Endothelial cell (in vitro differentiated cells): ENCODE measurements at regions not wholly inside any gene's neighbourhood (a gene's known extent, or its start where the extent isn't known, plus 50 kb on each side); places are given as distances from the start of the nearest gene placed in this dataset.
"Not testable (repeated sequence)": the region's sequence is repeated elsewhere in the genome, so short reads cannot be mapped to it uniquely, and the experiment has no call there.

Source experiments
- DNase-seq: peaks from one replicate; pipeline ENCODE4 v3.0.0; 2021; ENCODE audit warnings: low spot score
- H3K27ac Mint-ChIP-seq: one replicate; pipeline ENCODE4 v1.8.0; 2021; ENCODE audit warnings: mixed read lengths, inconsistent platforms; ENCODE audit not compliant: unreplicated experiment
- H3K27me3 Mint-ChIP-seq: one replicate; pipeline ENCODE4 v1.8.0; 2021; ENCODE audit warnings: mild to moderate bottlenecking, moderate library complexity, mixed read lengths, inconsistent platforms; ENCODE audit not compliant: unreplicated experiment
- H3K36me3 Mint-ChIP-seq: one replicate; pipeline ENCODE4 v1.8.0; 2021; ENCODE audit warnings: mild to moderate bottlenecking, low read depth, mixed read lengths, inconsistent platforms; ENCODE audit not compliant: unreplicated experiment
- H3K4me1 Mint-ChIP-seq: one replicate; pipeline ENCODE4 v1.8.0; 2021; ENCODE audit warnings: mild to moderate bottlenecking, mixed read lengths, inconsistent platforms; ENCODE audit not compliant: unreplicated experiment
- H3K4me3 Mint-ChIP-seq: one replicate; pipeline ENCODE4 v1.8.0; 2021; ENCODE audit warnings: mild to moderate bottlenecking, mixed read lengths, inconsistent platforms; ENCODE audit not compliant: unreplicated experiment
- H3K9me3 Mint-ChIP-seq: one replicate; pipeline ENCODE4 v1.8.0; 2021; ENCODE audit warnings: mixed read lengths, inconsistent platforms; ENCODE audit not compliant: unreplicated experiment
- TF ChIP-seq, protein P1 (sequence below): fragments of 200-600 bp; sonication (generic); IDR thresholded peaks from one replicate; pipeline ENCODE4 v1.5.0; 2021; ENCODE audit warnings: antibody characterized with exemption; ENCODE audit not compliant: unreplicated experiment

DNA sequence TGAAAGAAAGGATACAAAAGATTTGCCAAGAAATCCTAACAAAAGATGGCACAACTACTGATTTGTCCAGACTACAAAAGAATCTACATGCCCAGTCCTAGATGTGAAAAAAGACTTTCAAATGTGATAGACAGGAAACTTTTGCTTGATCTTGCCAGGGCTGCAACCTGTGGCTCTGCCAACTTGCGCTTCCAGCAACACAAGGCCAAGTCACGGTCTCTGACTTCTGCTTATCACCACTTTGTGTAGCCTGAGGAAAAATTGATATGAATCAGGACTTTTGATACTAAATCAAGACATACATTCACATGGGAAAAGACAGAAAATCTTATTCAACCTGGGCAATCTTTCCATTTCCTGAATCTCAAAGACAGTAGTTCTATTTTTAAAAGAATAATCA, 366.0 kb downstream of the RAB38 start:
- Mint-ChIP-seq H3K27me3 (no peaks in the 10 kb centered on the region), H3K36me3 (no peaks in the 10 kb centered on the region), H3K4me3 (no peak overlapping the region), H3K27ac (no peak overlapping the region), H3K4me1 (peaks cover 9% of the 10 kb centered on the region), H3K9me3 (no peaks in the 10 kb centered on the region)
- TF ChIP-seq, protein P1, sequence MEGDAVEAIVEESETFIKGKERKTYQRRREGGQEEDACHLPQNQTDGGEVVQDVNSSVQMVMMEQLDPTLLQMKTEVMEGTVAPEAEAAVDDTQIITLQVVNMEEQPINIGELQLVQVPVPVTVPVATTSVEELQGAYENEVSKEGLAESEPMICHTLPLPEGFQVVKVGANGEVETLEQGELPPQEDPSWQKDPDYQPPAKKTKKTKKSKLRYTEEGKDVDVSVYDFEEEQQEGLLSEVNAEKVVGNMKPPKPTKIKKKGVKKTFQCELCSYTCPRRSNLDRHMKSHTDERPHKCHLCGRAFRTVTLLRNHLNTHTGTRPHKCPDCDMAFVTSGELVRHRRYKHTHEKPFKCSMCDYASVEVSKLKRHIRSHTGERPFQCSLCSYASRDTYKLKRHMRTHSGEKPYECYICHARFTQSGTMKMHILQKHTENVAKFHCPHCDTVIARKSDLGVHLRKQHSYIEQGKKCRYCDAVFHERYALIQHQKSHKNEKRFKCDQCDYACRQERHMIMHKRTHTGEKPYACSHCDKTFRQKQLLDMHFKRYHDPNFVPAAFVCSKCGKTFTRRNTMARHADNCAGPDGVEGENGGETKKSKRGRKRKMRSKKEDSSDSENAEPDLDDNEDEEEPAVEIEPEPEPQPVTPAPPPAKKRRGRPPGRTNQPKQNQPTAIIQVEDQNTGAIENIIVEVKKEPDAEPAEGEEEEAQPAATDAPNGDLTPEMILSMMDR: no peak
- DNase-seq: no peak

DNA sequence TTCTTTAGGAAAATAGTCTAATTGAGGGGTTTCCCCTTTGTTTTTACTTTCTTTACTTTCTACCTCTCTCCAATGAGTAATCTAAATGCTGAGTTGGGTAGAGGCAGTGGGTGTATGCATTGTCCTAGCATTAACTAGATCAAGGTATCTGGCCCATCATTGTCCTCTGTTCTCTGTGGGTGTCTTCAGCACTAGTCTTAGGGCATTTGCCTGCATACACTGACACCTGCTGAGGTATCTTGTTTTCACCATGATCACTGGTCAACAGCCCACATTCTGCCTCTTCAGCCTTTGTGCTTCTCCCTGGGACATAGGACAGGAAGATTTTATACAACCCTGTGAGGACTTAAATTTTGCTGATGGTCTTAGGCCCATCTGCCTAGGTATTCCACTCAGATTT, 371.1 kb downstream of the RAB38 start:
- TF ChIP-seq, protein P1: no peak
- Mint-ChIP-seq H3K27ac (no peak overlapping the region), H3K36me3 (no peaks in the 10 kb centered on the region), H3K4me3 (no peak overlapping the region), H3K9me3 (no peaks in the 10 kb centered on the region), H3K27me3 (no peaks in the 10 kb centered on the region), H3K4me1 (peaks cover 7% of the 10 kb centered on the region)
- DNase-seq: no peak

DNA sequence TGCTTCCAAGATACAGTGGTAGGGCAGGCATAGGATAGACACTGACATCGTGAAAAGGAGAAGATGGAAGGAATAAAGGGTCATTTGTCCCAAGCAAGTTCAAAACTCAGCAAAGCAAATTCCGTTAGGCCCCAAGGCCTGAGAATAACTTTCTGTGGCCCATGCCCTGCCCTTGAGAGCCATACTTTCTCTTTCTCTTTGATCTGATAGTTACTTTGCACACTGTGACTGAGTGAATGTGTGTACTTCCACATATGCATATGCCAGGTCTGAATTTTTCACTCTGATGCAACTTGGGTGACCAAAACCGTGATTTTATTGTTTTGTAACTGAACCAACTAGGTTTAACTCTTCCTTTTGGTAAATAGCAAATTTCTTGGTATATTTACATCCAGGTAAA, 371.5 kb downstream of the RAB38 start:
- DNase-seq: no peak
- Mint-ChIP-seq H3K4me1 (peaks cover 4% of the 10 kb centered on the region), H3K36me3 (no peaks in the 10 kb centered on the region), H3K9me3 (no peaks in the 10 kb centered on the region), H3K4me3 (no peak overlapping the region), H3K27me3 (no peaks in the 10 kb centered on the region), H3K27ac (no peak overlapping the region)
- TF ChIP-seq, protein P1: no peak

DNA sequence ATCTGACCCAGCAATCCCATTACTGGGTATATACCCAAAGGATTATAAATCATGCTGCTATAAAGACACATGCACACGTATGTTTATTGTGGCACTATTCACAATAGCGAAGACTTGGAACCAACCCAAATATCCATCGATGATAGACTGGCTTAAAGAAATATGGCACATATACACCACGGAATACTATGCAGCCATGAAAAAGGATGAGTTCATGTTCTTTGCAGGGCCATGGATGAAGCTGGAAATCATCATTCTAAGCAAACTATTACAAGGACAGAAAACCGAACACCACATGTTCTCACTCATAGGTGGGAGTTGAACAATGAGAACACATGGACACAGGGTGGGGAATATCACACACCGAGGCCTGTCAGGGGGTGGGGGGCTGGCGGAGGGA, 390.4 kb downstream of the RAB38 start:
- DNase-seq, H3K27ac Mint-ChIP-seq, H3K27me3 Mint-ChIP-seq, H3K36me3 Mint-ChIP-seq, H3K4me3 Mint-ChIP-seq, H3K9me3 Mint-ChIP-seq, H3K4me1 Mint-ChIP-seq: not testable (repeated sequence)

GRCh38 chr11:87780068-87780413, 395.2 kb downstream of the RAB38 start:
- H3K27ac Mint-ChIP-seq: no peak overlapping the region
- no peaks in the 10 kb centered on the region for H3K27me3 Mint-ChIP-seq
- TF ChIP-seq, protein P1: no peak
- H3K4me3 Mint-ChIP-seq: no peak overlapping the region
- H3K36me3 Mint-ChIP-seq: no peaks in the 10 kb centered on the region
- no peak for DNase-seq
- H3K9me3 Mint-ChIP-seq: no peaks in the 10 kb centered on the region
- H3K4me1 Mint-ChIP-seq: no peaks in the 10 kb centered on the region
